Retinal pigment epithelial cell (primary cell): ENCODE measurements at regions not wholly inside any gene's neighbourhood (a gene's known extent, or its start where the extent isn't known, plus 50 kb on each side); places are given as distances from the start of the nearest gene placed in this dataset.

Experiments used
- DNase-seq: peaks from one replicate; pipeline ENCODE4 v3.0.0-alpha.2; 2010; ENCODE audit warnings: low read depth
- H3K4me3 ChIP-seq: 2 replicates; pipeline ENCODE4 v1.5.1; 2011; ENCODE audit warnings: mild to moderate bottlenecking, low read length, control low read depth, moderate library complexity
- CTCF ChIP-seq: conservative IDR thresholded peaks from 2 replicates; pipeline ENCODE4 v1.5.1; 2011; ENCODE audit warnings: low read depth, low read length, control low read depth, inconsistent platforms

GRCh38 chr18:7438646-7439045 is 128.5 kb upstream of the PTPRM start:
- no peak for DNase-seq
- TF ChIP-seq CTCF = no peak

GRCh38 chr18:7447318-7448028 is 119.6 kb upstream of the PTPRM start:
- TF ChIP-seq CTCF = peak; percentile 18
- peak; percentile 33 for DNase-seq
- no peak overlapping the region for H3K4me3 ChIP-seq

More at GRCh38 chr18:7438646-7439045, 128.5 kb upstream of the PTPRM start:
- no peak overlapping the region for H3K4me3 ChIP-seq

- no peak overlapping the region for H3K4me3 ChIP-seq
- TF ChIP-seq CTCF = peak; percentile 83
Measured at GRCh38 chr18:7452331-7452730, 114.8 kb upstream of the PTPRM start.

GRCh38 chr18:7454429-7454828 is 112.7 kb upstream of the PTPRM start:
- H3K4me3 ChIP-seq = no peak overlapping the region
- no peak for DNase-seq
- no peak for TF ChIP-seq CTCF

More at GRCh38 chr18:7452331-7452730, 114.8 kb upstream of the PTPRM start:
- DNase-seq = no peak

- TF ChIP-seq CTCF = no peak
- H3K4me3 ChIP-seq = no peak overlapping the region
- DNase-seq = no peak
Measured at GRCh38 chr18:7456376-7456775, 110.7 kb upstream of the PTPRM start.

- H3K4me3 ChIP-seq = no peak overlapping the region
- DNase-seq = no peak
- no peak for TF ChIP-seq CTCF
Measured at GRCh38 chr18:7457262-7457661, 109.9 kb upstream of the PTPRM start.

GRCh38 chr18:7458884-7459283 is 108.2 kb upstream of the PTPRM start:
- no peak for DNase-seq
- TF ChIP-seq CTCF = no peak
- no peak overlapping the region for H3K4me3 ChIP-seq
